Bronchial epithelial cell (primary cell): ENCODE measurements at regions not wholly inside any gene's neighbourhood (a gene's known extent, or its start where the extent isn't known, plus 50 kb on each side); places are given as distances from the start of the nearest gene placed in this dataset.

Experiments
- DNase-seq: peaks from one replicate; pipeline ENCODE4 v3.0.0-alpha.2; 2010; ENCODE audit warnings: low read depth
- FAIRE-seq: peaks from 2 replicates; lab custom pipeline; 2011; peaks lifted over from hg19 to GRCh38; lab: Jason Lieb, UNC
- H3K27me3 ChIP-seq: 2 replicates; pipeline ENCODE4 v1.5.1; 2011; ENCODE audit warnings: low read length; ENCODE audit not compliant: control insufficient read depth, insufficient read depth
- H3K36me3 ChIP-seq: 2 replicates; pipeline ENCODE4 v1.5.1; 2011; ENCODE audit warnings: low read length; ENCODE audit not compliant: control insufficient read depth, insufficient read depth
- H3K4me3 ChIP-seq: 2 replicates; pipeline ENCODE4 v1.5.1; 2011; ENCODE audit warnings: mild to moderate bottlenecking, low read depth, low read length, control low read depth
- TF ChIP-seq, protein P1 (sequence below): IDR thresholded peaks from 2 replicates; pipeline ENCODE4 v1.5.1; 2011; ENCODE audit warnings: mild to moderate bottlenecking, moderate library complexity, low read length, control low read depth, inconsistent platforms; ENCODE audit not compliant: insufficient read depth, severe bottlenecking

GRCh38 chr6:50443144-50443543, 270.2 kb upstream of the TFAP2D start:
- H3K36me3 ChIP-seq: no peaks in the 10 kb centered on the region
- no peak overlapping the region for H3K4me3 ChIP-seq
- no peaks in the 10 kb centered on the region for H3K27me3 ChIP-seq
- TF ChIP-seq, protein P1, sequence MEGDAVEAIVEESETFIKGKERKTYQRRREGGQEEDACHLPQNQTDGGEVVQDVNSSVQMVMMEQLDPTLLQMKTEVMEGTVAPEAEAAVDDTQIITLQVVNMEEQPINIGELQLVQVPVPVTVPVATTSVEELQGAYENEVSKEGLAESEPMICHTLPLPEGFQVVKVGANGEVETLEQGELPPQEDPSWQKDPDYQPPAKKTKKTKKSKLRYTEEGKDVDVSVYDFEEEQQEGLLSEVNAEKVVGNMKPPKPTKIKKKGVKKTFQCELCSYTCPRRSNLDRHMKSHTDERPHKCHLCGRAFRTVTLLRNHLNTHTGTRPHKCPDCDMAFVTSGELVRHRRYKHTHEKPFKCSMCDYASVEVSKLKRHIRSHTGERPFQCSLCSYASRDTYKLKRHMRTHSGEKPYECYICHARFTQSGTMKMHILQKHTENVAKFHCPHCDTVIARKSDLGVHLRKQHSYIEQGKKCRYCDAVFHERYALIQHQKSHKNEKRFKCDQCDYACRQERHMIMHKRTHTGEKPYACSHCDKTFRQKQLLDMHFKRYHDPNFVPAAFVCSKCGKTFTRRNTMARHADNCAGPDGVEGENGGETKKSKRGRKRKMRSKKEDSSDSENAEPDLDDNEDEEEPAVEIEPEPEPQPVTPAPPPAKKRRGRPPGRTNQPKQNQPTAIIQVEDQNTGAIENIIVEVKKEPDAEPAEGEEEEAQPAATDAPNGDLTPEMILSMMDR: no peak
- DNase-seq (no peak), FAIRE-seq (no peak)

- Histone ChIP-seq H3K27me3 (no peaks in the 10 kb centered on the region), H3K36me3 (no peaks in the 10 kb centered on the region), H3K4me3 (no peak overlapping the region)
- FAIRE-seq (no peak), DNase-seq (no peak)
- TF ChIP-seq, protein P1: no peak
Measured at GRCh38 chr6:50449128-50449527, 264.2 kb upstream of the TFAP2D start.

DNA sequence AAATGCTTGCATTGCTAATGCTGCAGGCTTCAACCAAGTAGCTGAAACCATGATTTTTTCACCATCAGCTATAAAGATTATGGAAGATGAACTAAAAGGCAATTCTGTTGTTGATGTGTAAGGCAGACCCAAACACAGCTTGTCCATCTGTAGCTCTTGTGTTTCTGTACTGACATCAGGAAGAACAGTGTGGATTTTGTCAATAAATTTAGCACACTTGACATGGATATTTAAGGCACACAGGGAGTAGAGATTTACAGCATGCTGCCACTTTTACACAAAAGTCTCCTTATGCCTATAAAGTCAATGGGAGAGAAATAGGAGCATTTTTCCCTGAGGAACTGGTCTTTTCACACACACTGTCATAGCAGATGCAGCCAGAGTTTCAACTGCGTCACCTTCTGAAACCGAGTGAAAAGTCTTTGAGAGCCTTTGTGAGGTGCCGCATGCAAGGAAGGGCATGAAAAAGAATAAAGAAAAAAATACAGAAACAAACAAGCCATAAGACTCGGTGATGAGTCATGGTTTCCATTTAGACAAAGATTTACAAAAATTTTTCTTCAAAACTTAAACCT, 261.4 kb upstream of the TFAP2D start:
- H3K36me3 ChIP-seq: no peaks in the 10 kb centered on the region
- no peak for DNase-seq
- no peak overlapping the region for H3K4me3 ChIP-seq
- H3K27me3 ChIP-seq: no peaks in the 10 kb centered on the region
- TF ChIP-seq, protein P1: no peak
- no peak for FAIRE-seq

- H3K4me3 ChIP-seq: no peak overlapping the region
- no peak for DNase-seq
- TF ChIP-seq, protein P1: no peak
- no peak for FAIRE-seq
- no peaks in the 10 kb centered on the region for H3K36me3 ChIP-seq
- no peaks in the 10 kb centered on the region for H3K27me3 ChIP-seq
Measured at GRCh38 chr6:50455029-50455428, 258.3 kb upstream of the TFAP2D start.

- FAIRE-seq: no peak
- no peaks in the 10 kb centered on the region for H3K27me3 ChIP-seq
- no peak overlapping the region for H3K4me3 ChIP-seq
- no peaks in the 10 kb centered on the region for H3K36me3 ChIP-seq
- TF ChIP-seq, protein P1: no peak
- no peak for DNase-seq
Measured at GRCh38 chr6:50457351-50457750, 256.0 kb upstream of the TFAP2D start.

GRCh38 chr6:50461696-50462095, 251.6 kb upstream of the TFAP2D start:
- Histone ChIP-seq H3K36me3 (no peaks in the 10 kb centered on the region), H3K27me3 (no peaks in the 10 kb centered on the region), H3K4me3 (no peak overlapping the region)
- FAIRE-seq (no peak), DNase-seq (no peak)
- TF ChIP-seq, protein P1: no peak
